ENCODE measurements at regions not wholly inside any gene's neighbourhood (a gene's known extent, or its start where the extent isn't known, plus 50 kb on each side); places are given as distances from the start of the nearest gene placed in this dataset.

DNA sequence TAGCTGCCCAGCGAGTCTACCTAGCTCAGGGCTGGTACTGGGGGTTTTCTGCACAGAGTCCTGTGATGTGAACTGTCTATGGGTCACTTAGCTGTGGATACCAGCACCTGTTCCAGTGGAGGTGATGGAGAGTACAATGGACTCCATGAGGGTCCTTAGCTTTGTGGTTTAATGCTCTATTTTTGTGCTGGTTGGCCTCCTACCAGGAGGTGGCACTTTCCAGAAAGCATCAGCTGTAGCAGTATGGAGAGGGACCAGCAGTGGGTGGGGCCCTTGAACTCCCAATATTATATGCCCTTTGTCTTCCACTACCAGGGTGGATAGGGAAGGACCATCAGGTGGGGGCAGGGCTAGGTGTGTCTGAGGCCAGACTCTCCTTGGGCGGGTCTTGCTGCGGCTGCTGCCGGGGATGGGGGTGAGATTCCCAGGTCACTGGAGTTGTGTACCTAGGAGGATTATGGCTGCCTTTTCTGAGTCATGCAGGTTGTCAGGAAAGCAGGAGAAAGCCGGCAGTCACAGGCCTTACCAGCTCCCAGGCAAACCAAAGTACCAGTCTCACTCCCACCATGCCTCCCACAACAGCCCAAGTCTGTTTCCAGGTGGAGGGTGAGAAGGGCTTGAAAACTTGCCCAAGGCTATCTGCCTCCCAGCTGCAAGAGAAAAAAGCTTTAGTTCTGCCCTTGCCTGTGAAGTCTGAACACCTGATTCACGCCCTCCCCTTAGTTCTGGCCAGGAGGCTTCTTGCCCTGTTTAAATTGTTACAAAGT is 163.0 kb upstream of the NUDT4 start:
- TF ChIP-seq, protein P1, sequence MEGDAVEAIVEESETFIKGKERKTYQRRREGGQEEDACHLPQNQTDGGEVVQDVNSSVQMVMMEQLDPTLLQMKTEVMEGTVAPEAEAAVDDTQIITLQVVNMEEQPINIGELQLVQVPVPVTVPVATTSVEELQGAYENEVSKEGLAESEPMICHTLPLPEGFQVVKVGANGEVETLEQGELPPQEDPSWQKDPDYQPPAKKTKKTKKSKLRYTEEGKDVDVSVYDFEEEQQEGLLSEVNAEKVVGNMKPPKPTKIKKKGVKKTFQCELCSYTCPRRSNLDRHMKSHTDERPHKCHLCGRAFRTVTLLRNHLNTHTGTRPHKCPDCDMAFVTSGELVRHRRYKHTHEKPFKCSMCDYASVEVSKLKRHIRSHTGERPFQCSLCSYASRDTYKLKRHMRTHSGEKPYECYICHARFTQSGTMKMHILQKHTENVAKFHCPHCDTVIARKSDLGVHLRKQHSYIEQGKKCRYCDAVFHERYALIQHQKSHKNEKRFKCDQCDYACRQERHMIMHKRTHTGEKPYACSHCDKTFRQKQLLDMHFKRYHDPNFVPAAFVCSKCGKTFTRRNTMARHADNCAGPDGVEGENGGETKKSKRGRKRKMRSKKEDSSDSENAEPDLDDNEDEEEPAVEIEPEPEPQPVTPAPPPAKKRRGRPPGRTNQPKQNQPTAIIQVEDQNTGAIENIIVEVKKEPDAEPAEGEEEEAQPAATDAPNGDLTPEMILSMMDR (conservative IDR thresholded peaks at IDR 0.05; ENCODE audit: low read depth, low read length): no peak
- TF ChIP-seq RAD21 (IDR thresholded peaks at IDR 0.05; ENCODE audit: low read length): no peak
- no peak for TF ChIP-seq POLR2A (IDR thresholded peaks at IDR 0.05; ENCODE audit: low read depth, low read length)
- TF ChIP-seq, protein P2, sequence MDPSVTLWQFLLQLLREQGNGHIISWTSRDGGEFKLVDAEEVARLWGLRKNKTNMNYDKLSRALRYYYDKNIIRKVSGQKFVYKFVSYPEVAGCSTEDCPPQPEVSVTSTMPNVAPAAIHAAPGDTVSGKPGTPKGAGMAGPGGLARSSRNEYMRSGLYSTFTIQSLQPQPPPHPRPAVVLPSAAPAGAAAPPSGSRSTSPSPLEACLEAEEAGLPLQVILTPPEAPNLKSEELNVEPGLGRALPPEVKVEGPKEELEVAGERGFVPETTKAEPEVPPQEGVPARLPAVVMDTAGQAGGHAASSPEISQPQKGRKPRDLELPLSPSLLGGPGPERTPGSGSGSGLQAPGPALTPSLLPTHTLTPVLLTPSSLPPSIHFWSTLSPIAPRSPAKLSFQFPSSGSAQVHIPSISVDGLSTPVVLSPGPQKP (IDR thresholded peaks at IDR 0.05; ENCODE audit: borderline replicate concordance, low read depth, low read length): no peak
- TF ChIP-seq MXI1 (IDR thresholded peaks at IDR 0.05; ENCODE audit: borderline replicate concordance, low read depth, low read length): no peak

Measured in IMR-90 (cell line).